H9 (cell line): ENCODE measurements at regions not wholly inside any gene's neighbourhood (a gene's known extent, or its start where the extent isn't known, plus 50 kb on each side); places are given as distances from the start of the nearest gene placed in this dataset.

Source experiments
- DNase-seq: peaks from one replicate; pipeline ENCODE4 v3.0.0-alpha.2; 2017
- H2AFZ ChIP-seq: one replicate; pipeline ENCODE4 v1.6.1; 2013; ENCODE audit warnings: mild to moderate bottlenecking, low read length, control low read depth, moderate library complexity
- H2AK5ac ChIP-seq: 2 replicates; pipeline ENCODE4 v1.6.1; 2013; ENCODE audit warnings: low read length, control low read depth, mixed read lengths; ENCODE audit not compliant: insufficient read length
- H2BK120ac ChIP-seq: one replicate; pipeline ENCODE4 v1.6.1; 2013; ENCODE audit warnings: low read depth, mild to moderate bottlenecking, low read length, control low read depth, inconsistent platforms; ENCODE audit not compliant: poor library complexity, severe bottlenecking
- H2BK12ac ChIP-seq: 2 replicates; pipeline ENCODE4 v1.6.1; 2013; ENCODE audit warnings: low read length, control low read depth, mixed read lengths, low read depth; ENCODE audit not compliant: insufficient read length
- H2BK15ac ChIP-seq: 2 replicates; pipeline ENCODE4 v1.6.1; 2013; ENCODE audit warnings: low read depth, low read length, control low read depth
- H2BK20ac ChIP-seq: one replicate; pipeline ENCODE4 v1.6.1; 2013; ENCODE audit warnings: low read depth, mild to moderate bottlenecking, low read length, control low read depth, inconsistent platforms; ENCODE audit not compliant: poor library complexity, severe bottlenecking
- H2BK5ac ChIP-seq: 2 replicates; pipeline ENCODE4 v1.6.1; 2013; ENCODE audit warnings: low read length, control low read depth, mixed read lengths; ENCODE audit not compliant: insufficient read length
- H3K14ac ChIP-seq: 2 replicates; pipeline ENCODE4 v1.6.1; 2013; ENCODE audit warnings: low read length, control low read depth; ENCODE audit not compliant: insufficient read depth
- H3K18ac ChIP-seq: 2 replicates; pipeline ENCODE4 v1.6.1; 2013; ENCODE audit warnings: low read depth, mild to moderate bottlenecking, mixed read lengths, low read length, control low read depth; ENCODE audit not compliant: insufficient read length
- H3K23ac ChIP-seq: 2 replicates; pipeline ENCODE4 v1.6.1; 2013; ENCODE audit warnings: low read length, control low read depth, mixed read lengths, low read depth; ENCODE audit not compliant: insufficient read length
- H3K23me2 ChIP-seq: 2 replicates; pipeline ENCODE4 v1.6.1; 2013; ENCODE audit warnings: low read depth, mild to moderate bottlenecking, mixed read lengths, low read length, control low read depth; ENCODE audit not compliant: insufficient read length, poor library complexity, severe bottlenecking
- H3K27ac ChIP-seq: 2 replicates; pipeline ENCODE4 v1.5.1; 2013; ENCODE audit warnings: low read length, control low read depth, mixed read lengths, low read depth; ENCODE audit not compliant: insufficient read length
- H3K27me3 ChIP-seq: 2 replicates; pipeline ENCODE4 v1.6.1; 2013; ENCODE audit warnings: low read length, control low read depth, inconsistent platforms; ENCODE audit not compliant: insufficient read depth
- H3K4ac ChIP-seq: 2 replicates; pipeline ENCODE4 v1.6.1; 2013; ENCODE audit warnings: low read depth, mild to moderate bottlenecking, control low read depth, inconsistent platforms, low read length, moderate library complexity
- H3K4me1 ChIP-seq: 2 replicates; pipeline ENCODE4 v1.6.1; 2013; ENCODE audit warnings: low read length, control low read depth, inconsistent platforms; ENCODE audit not compliant: insufficient read depth
- H3K4me2 ChIP-seq: 2 replicates; pipeline ENCODE4 v1.6.1; 2013; ENCODE audit warnings: low read length, control low read depth, mixed read lengths; ENCODE audit not compliant: insufficient read length, insufficient read depth
- H3K56ac ChIP-seq: 2 replicates; pipeline ENCODE4 v1.6.1; 2013; ENCODE audit warnings: low read depth, mild to moderate bottlenecking, mixed read lengths, low read length, control low read depth; ENCODE audit not compliant: insufficient read length
- H3K79me1 ChIP-seq: 2 replicates; pipeline ENCODE4 v1.6.1; 2013; ENCODE audit warnings: low read depth, mild to moderate bottlenecking, moderate library complexity, low read length, control low read depth, inconsistent platforms; ENCODE audit not compliant: insufficient read depth, poor library complexity, severe bottlenecking
- H3K79me2 ChIP-seq: 2 replicates; pipeline ENCODE4 v1.6.1; 2013; ENCODE audit warnings: low read length, control low read depth, inconsistent platforms; ENCODE audit not compliant: insufficient read depth
- H3K9ac ChIP-seq: 2 replicates; pipeline ENCODE4 v1.6.1; 2013; ENCODE audit warnings: low read length, control low read depth, mixed read lengths; ENCODE audit not compliant: insufficient read length; ENCODE audit errors: extremely low read depth
- H3K9me3 ChIP-seq: one replicate; pipeline ENCODE4 v1.6.1; 2013; ENCODE audit warnings: low read depth, low read length, inconsistent platforms; ENCODE audit not compliant: control insufficient read depth
- H3T11ph ChIP-seq: one replicate; pipeline ENCODE4 v1.6.1; 2013; ENCODE audit warnings: mild to moderate bottlenecking, low read length, control low read depth, inconsistent platforms
- H4K20me1 ChIP-seq: one replicate; pipeline ENCODE4 v1.6.1; 2013; ENCODE audit not compliant: control insufficient read depth, insufficient read length, insufficient read depth
- H4K5ac ChIP-seq: 2 replicates; pipeline ENCODE4 v1.6.1; 2013; ENCODE audit warnings: low read depth, mild to moderate bottlenecking, mixed read lengths, low read length, control low read depth; ENCODE audit not compliant: insufficient read length
- H4K8ac ChIP-seq: replicated peaks from 2 replicates; pipeline ENCODE4 v1.6.1; 2013; ENCODE audit warnings: low read length, control low read depth, mixed read lengths, low read depth; ENCODE audit not compliant: insufficient read length
- H4K91ac ChIP-seq: 2 replicates; pipeline ENCODE4 v1.6.1; 2013; ENCODE audit warnings: low read depth, mild to moderate bottlenecking, moderate library complexity, mixed read lengths, low read length, control low read depth; ENCODE audit not compliant: insufficient read length
- H3K27ac Mint-ChIP-seq, 3 experiments: 2 replicates in 2 of 3; 3 replicates in 1 of 3; pipeline ENCODE4 v1.8.0; 2020 to 2021; ENCODE audit warnings: mixed read lengths in 3 of 3, mild to moderate bottlenecking in 1 of 3, moderate library complexity in 1 of 3
- H3K27me3 Mint-ChIP-seq: 2 replicates; pipeline ENCODE4 v1.8.0; 2021; ENCODE audit warnings: low read depth, mild to moderate bottlenecking, moderate library complexity, mixed read lengths
- H3K36me3 Mint-ChIP-seq, 3 experiments: 2 replicates in 2 of 3; 3 replicates in 1 of 3; pipeline ENCODE4 v1.8.0; 2020 to 2021; ENCODE audit warnings: low read depth in 3 of 3, mixed read lengths in 3 of 3; ENCODE audit not compliant: insufficient read depth in 1 of 3
- H3K4me1 Mint-ChIP-seq, 2 experiments: 2 replicates each; pipeline ENCODE4 v1.8.0; 2020; ENCODE audit warnings: mixed read lengths in 2 of 2
- H3K4me3 Mint-ChIP-seq, 2 experiments: 2 replicates in 1 of 2; 3 replicates in 1 of 2; pipeline ENCODE4 v1.8.0; 2020 to 2021; ENCODE audit warnings: mild to moderate bottlenecking in 2 of 2, mixed read lengths in 2 of 2, moderate library complexity in 1 of 2
- H3K9me3 Mint-ChIP-seq, 2 experiments: 2 replicates in 1 of 2; 3 replicates in 1 of 2; pipeline ENCODE4 v1.8.0; 2020; ENCODE audit warnings: mild to moderate bottlenecking in 2 of 2, mixed read lengths in 2 of 2, moderate library complexity in 1 of 2
- CTCF ChIP-seq: fragments of 200-600 bp; sonication (generic); conservative IDR thresholded peaks from 3 replicates; pipeline ENCODE4 v1.8.0; 2021; ENCODE audit warnings: antibody characterized with exemption, mild to moderate bottlenecking
- WGBS: extraction: QIAGEN DNeasy Blood & Tissue Kit; methylation state at CpG from one replicate; pipeline ENCODE4 v1.1.7; 2013; ENCODE audit warnings: missing lambda C conversion rate, low lambda C conversion rate, mixed read lengths; ENCODE audit not compliant: insufficient read length; ENCODE audit errors: extremely low coverage; 5-methylcytosine and 5-hydroxymethylcytosine counted together

GRCh38 chr11:69220561-69221051 is 64.9 kb downstream of the SMIM38 start:
- Histone ChIP-seq H3K9ac (no peak overlapping the region), H4K5ac (no peak overlapping the region), H3K14ac (no peak overlapping the region), H3K23me2 (no peaks in the 10 kb centered on the region), H3T11ph (no peak overlapping the region), H4K91ac (no peak overlapping the region), H2AK5ac (no peak overlapping the region), H4K20me1 (no peaks in the 10 kb centered on the region), H3K4me1 (no peaks in the 10 kb centered on the region), H2AFZ (no peak overlapping the region), H3K27ac (no peak overlapping the region), H4K8ac (no peak overlapping the region), H3K4me2 (no peak overlapping the region), H3K18ac (no peak overlapping the region), H2BK5ac (no peak overlapping the region), H3K9me3 (no peaks in the 10 kb centered on the region), H2BK15ac (no peak overlapping the region; the same call in 1 of the 2 replicates), H3K27me3 (no peaks in the 10 kb centered on the region), H3K79me2 (no peaks in the 10 kb centered on the region), H2BK12ac (no peak overlapping the region), H3K4ac (no peak overlapping the region), H2BK20ac (no peak overlapping the region), H2BK120ac (no peak overlapping the region), H3K23ac (no peak overlapping the region), H3K79me1 (no peaks in the 10 kb centered on the region), H3K56ac (no peak overlapping the region)
- DNase-seq = peak; percentile 19
- WGBS = no CpG with 5 or more reads among the region's 13 CpGs
- Mint-ChIP-seq H3K36me3 (no peaks in the 10 kb centered on the region), H3K4me1 (no peaks in the 10 kb centered on the region), H3K27ac (no peak overlapping the region), H3K4me3 (no peak overlapping the region), H3K9me3 (no peaks in the 10 kb centered on the region), H3K27me3 (peaks cover 15% of the 10 kb centered on the region)
- TF ChIP-seq CTCF = no peak
